ENCODE measurements at regions not wholly inside any gene's neighbourhood (a gene's known extent, or its start where the extent isn't known, plus 50 kb on each side); places are given as distances from the start of the nearest gene placed in this dataset.

DNA sequence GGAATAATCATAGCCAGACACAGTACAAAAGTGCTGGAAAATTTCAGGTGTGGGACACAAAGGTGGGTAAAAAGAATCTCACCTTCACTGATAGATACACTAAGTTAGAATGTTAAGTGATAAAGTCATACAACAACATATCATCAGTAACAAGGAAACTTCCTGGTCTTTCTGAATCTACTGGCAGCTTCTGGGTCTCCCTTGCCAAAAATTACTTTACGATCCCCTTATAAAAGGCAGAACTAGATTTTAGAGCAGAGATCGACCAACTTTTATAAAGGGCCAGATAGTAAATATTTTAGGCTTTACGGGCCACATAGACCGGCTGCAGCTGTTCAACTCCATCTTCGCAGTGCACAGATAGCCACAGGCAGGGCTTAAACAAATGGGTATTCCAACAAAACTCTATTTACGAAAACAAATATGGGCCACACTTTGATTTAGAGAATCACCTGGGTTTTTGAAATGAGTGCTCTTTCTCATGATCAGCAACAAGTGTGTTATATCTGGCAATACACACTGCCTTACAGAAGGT, 159.9 kb downstream of the AASDH start:
- DNase-seq (ENCODE audit: low read depth in 1 of 2, low spot score in 1 of 2), result no peak
- H3K27ac ChIP-seq (replicated peaks), result no peak overlapping the region
- no peak overlapping the region for H3K4me3 ChIP-seq (replicated peaks; ENCODE audit: insufficient read depth, low read length)
- no peaks in the 10 kb centered on the region for H3K27me3 ChIP-seq (ENCODE audit: insufficient read depth, poor library complexity, severe bottlenecking)
- no peak for TF ChIP-seq SPI1 (IDR thresholded peaks at IDR 0.05; ENCODE audit: borderline replicate concordance, low read depth)
- TF ChIP-seq POLR2AphosphoS5 (IDR thresholded peaks at IDR 0.05; ENCODE audit: low read depth), result no peak
- no peak for TF ChIP-seq CTCF (IDR thresholded peaks at IDR 0.05; ENCODE audit: insufficient read depth, low read length)
- TF ChIP-seq, protein P1, sequence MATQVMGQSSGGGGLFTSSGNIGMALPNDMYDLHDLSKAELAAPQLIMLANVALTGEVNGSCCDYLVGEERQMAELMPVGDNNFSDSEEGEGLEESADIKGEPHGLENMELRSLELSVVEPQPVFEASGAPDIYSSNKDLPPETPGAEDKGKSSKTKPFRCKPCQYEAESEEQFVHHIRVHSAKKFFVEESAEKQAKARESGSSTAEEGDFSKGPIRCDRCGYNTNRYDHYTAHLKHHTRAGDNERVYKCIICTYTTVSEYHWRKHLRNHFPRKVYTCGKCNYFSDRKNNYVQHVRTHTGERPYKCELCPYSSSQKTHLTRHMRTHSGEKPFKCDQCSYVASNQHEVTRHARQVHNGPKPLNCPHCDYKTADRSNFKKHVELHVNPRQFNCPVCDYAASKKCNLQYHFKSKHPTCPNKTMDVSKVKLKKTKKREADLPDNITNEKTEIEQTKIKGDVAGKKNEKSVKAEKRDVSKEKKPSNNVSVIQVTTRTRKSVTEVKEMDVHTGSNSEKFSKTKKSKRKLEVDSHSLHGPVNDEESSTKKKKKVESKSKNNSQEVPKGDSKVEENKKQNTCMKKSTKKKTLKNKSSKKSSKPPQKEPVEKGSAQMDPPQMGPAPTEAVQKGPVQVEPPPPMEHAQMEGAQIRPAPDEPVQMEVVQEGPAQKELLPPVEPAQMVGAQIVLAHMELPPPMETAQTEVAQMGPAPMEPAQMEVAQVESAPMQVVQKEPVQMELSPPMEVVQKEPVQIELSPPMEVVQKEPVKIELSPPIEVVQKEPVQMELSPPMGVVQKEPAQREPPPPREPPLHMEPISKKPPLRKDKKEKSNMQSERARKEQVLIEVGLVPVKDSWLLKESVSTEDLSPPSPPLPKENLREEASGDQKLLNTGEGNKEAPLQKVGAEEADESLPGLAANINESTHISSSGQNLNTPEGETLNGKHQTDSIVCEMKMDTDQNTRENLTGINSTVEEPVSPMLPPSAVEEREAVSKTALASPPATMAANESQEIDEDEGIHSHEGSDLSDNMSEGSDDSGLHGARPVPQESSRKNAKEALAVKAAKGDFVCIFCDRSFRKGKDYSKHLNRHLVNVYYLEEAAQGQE (IDR thresholded peaks at IDR 0.05; ENCODE audit: insufficient replicate concordance, low read depth), result no peak
- TF ChIP-seq GABPA (IDR thresholded peaks at IDR 0.05; ENCODE audit: low read depth), result no peak

DNA sequence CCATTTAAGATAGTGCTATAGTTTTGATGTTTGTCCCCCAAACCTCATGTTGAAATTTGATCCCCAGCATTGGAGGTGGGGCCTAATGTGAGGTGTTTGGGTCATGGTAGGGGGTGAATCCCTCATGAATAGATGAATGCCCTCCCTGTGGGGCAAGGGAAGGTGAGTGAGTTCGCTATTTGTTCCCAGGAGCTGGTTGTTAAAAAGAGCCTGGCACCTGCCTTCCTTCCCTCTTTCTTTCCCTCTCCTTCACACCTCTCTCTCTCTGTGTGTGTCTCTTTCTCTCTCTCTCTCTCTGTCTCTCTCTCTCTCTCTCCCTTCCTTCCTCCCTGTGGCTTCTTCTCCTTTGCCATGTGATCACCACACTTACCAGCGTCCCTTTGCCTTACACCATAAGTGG, 160.7 kb downstream of the AASDH start:
- Histone ChIP-seq H3K27ac (replicated peaks) (no peak overlapping the region), H3K4me3 (replicated peaks; ENCODE audit: insufficient read depth, low read length) (no peak overlapping the region), H3K27me3 (ENCODE audit: insufficient read depth, poor library complexity, severe bottlenecking) (no peaks in the 10 kb centered on the region)
- DNase-seq (ENCODE audit: low read depth in 1 of 2, low spot score in 1 of 2), result no peak
- TF ChIP-seq CTCF (IDR thresholded peaks at IDR 0.05; ENCODE audit: insufficient read depth, low read length), result no peak
- TF ChIP-seq SPI1 (IDR thresholded peaks at IDR 0.05; ENCODE audit: borderline replicate concordance, low read depth), result no peak
- TF ChIP-seq, protein P1 (IDR thresholded peaks at IDR 0.05; ENCODE audit: insufficient replicate concordance, low read depth), result no peak
- TF ChIP-seq GABPA (IDR thresholded peaks at IDR 0.05; ENCODE audit: low read depth), result no peak
- no peak for TF ChIP-seq POLR2AphosphoS5 (IDR thresholded peaks at IDR 0.05; ENCODE audit: low read depth)

- no peak overlapping the region for H3K27ac ChIP-seq (replicated peaks)
- H3K4me3 ChIP-seq (replicated peaks; ENCODE audit: insufficient read depth, low read length), result no peak overlapping the region
- no peak for DNase-seq (ENCODE audit: low read depth in 1 of 2, low spot score in 1 of 2)
- TF ChIP-seq GABPA (IDR thresholded peaks at IDR 0.05; ENCODE audit: low read depth) (no peak), POLR2AphosphoS5 (IDR thresholded peaks at IDR 0.05; ENCODE audit: low read depth) (no peak), SPI1 (IDR thresholded peaks at IDR 0.05; ENCODE audit: borderline replicate concordance, low read depth) (no peak), CTCF (IDR thresholded peaks at IDR 0.05; ENCODE audit: insufficient read depth, low read length) (no peak)
- TF ChIP-seq, protein P1 (IDR thresholded peaks at IDR 0.05; ENCODE audit: insufficient replicate concordance, low read depth), result no peak
- no peaks in the 10 kb centered on the region for H3K27me3 ChIP-seq (ENCODE audit: insufficient read depth, poor library complexity, severe bottlenecking)
Observed at GRCh38 chr4:56224641-56225040, 162.7 kb downstream of the AASDH start.
